ENCODE measurements at regions not wholly inside any gene's neighbourhood (a gene's known extent, or its start where the extent isn't known, plus 50 kb on each side); places are given as distances from the start of the nearest gene placed in this dataset.

DNA sequence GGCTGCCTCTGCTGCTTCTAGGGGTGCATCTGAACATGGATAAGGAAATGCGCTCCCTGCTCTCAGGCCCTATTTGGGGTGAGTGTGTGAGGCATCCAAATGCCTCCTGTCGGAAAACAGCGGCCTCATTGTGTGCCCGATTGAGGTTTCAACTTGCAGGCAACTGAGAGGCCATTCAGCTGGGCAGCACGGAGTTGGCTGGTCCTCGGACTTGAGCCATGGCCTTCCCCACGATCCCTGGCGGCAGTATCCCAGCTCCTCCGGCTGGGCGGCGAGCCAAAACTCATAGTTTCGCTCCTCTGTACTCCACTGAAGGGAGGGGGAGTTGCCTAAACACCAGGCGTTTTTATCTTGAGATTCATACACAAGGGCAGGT is 597.3 kb upstream of the SGCD start:
- DNase-seq (peak; percentile 13 to 59 (median 41)), FAIRE-seq (no peak)
- intact Hi-C loops (cut with DNase I) = no loop called here
- Histone ChIP-seq H3K9ac (ENCODE audit: low read length in 3 of 3) (no peak overlapping the region), H3K4me3 (ENCODE audit: low read length in 3 of 3) (no peak overlapping the region), H3K27ac (ENCODE audit: low read depth in 2 of 2, low read length in 2 of 2) (no peak overlapping the region), H3K36me3 (ENCODE audit: control insufficient read depth in 2 of 3, insufficient read depth in 3 of 3, low read length in 3 of 3) (no peaks in the 10 kb centered on the region), H3K9me3 (ENCODE audit: control insufficient read depth in 2 of 3, insufficient read depth in 1 of 3, low read length in 3 of 3) (no peaks in the 10 kb centered on the region), H3K27me3 (ENCODE audit: control insufficient read depth, insufficient read depth, low read length) (peaks cover 27% of the 10 kb centered on the region), H3K4me1 (ENCODE audit: control insufficient read depth in 2 of 3, insufficient read depth in 2 of 3, low read depth in 1 of 3, low read length in 3 of 3) (peaks cover 0 to 4% (median 0%) of the 10 kb centered on the region in 3 donors)
- TF ChIP-seq, protein P1, sequence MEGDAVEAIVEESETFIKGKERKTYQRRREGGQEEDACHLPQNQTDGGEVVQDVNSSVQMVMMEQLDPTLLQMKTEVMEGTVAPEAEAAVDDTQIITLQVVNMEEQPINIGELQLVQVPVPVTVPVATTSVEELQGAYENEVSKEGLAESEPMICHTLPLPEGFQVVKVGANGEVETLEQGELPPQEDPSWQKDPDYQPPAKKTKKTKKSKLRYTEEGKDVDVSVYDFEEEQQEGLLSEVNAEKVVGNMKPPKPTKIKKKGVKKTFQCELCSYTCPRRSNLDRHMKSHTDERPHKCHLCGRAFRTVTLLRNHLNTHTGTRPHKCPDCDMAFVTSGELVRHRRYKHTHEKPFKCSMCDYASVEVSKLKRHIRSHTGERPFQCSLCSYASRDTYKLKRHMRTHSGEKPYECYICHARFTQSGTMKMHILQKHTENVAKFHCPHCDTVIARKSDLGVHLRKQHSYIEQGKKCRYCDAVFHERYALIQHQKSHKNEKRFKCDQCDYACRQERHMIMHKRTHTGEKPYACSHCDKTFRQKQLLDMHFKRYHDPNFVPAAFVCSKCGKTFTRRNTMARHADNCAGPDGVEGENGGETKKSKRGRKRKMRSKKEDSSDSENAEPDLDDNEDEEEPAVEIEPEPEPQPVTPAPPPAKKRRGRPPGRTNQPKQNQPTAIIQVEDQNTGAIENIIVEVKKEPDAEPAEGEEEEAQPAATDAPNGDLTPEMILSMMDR (IDR thresholded peaks at IDR 0.05; ENCODE audit: borderline replicate concordance, extremely low read depth, insufficient read depth) = no peak

- Histone ChIP-seq H3K27ac (ENCODE audit: low read depth in 2 of 2, low read length in 2 of 2) (no peak overlapping the region), H3K27me3 (ENCODE audit: control insufficient read depth, insufficient read depth, low read length) (peaks cover 27% of the 10 kb centered on the region), H3K4me3 (ENCODE audit: low read length in 3 of 3) (no peak overlapping the region), H3K9ac (ENCODE audit: low read length in 3 of 3) (no peak overlapping the region), H3K9me3 (ENCODE audit: control insufficient read depth in 2 of 3, insufficient read depth in 1 of 3, low read length in 3 of 3) (no peaks in the 10 kb centered on the region), H3K4me1 (ENCODE audit: control insufficient read depth in 2 of 3, insufficient read depth in 2 of 3, low read depth in 1 of 3, low read length in 3 of 3) (peaks cover 0 to 4% (median 0%) of the 10 kb centered on the region in 3 donors), H3K36me3 (ENCODE audit: control insufficient read depth in 2 of 3, insufficient read depth in 3 of 3, low read length in 3 of 3) (no peaks in the 10 kb centered on the region)
- DNase-seq = no peak
- FAIRE-seq = no peak
- intact Hi-C loops (cut with DNase I) = no loop called here
- TF ChIP-seq, protein P1 (IDR thresholded peaks at IDR 0.05; ENCODE audit: borderline replicate concordance, extremely low read depth, insufficient read depth) = no peak
These were observed 594.2 kb upstream of the SGCD start for GRCh38 chr5:155732587-155733376.

- FAIRE-seq = peak; percentile 27
- intact Hi-C loops (cut with DNase I) = no loop called here
- no peak overlapping the region for H3K4me3 ChIP-seq (ENCODE audit: low read length in 3 of 3)
These were observed 593.0 kb upstream of the SGCD start for GRCh38 chr5:155733935-155734334.

More at GRCh38 chr5:155733935-155734334, 593.0 kb upstream of the SGCD start:
- Histone ChIP-seq H3K9me3 (ENCODE audit: control insufficient read depth in 2 of 3, insufficient read depth in 1 of 3, low read length in 3 of 3) (peaks cover 0 to 1% (median 0%) of the 10 kb centered on the region in 3 donors), H3K36me3 (ENCODE audit: control insufficient read depth in 2 of 3, insufficient read depth in 3 of 3, low read length in 3 of 3) (no peaks in the 10 kb centered on the region), H3K27ac (ENCODE audit: low read depth in 2 of 2, low read length in 2 of 2) (no peak overlapping the region), H3K4me1 (ENCODE audit: control insufficient read depth in 2 of 3, insufficient read depth in 2 of 3, low read depth in 1 of 3, low read length in 3 of 3) (peaks cover 0 to under 1% (median 0%) of the 10 kb centered on the region in 3 donors), H3K9ac (ENCODE audit: low read length in 3 of 3) (no peak overlapping the region), H3K27me3 (ENCODE audit: control insufficient read depth, insufficient read depth, low read length) (peaks cover 27% of the 10 kb centered on the region)
- TF ChIP-seq, protein P1 (IDR thresholded peaks at IDR 0.05; ENCODE audit: borderline replicate concordance, extremely low read depth, insufficient read depth) = no peak
- DNase-seq = no peak

Data from kidney (tissue), 13 donors.